Coronary artery (tissue), 2 donors: ENCODE measurements at regions not wholly inside any gene's neighbourhood (a gene's known extent, or its start where the extent isn't known, plus 50 kb on each side); places are given as distances from the start of the nearest gene placed in this dataset.

Experiments used
- DNase-seq: peaks from one replicate; pipeline ENCODE4 v3.0.0-alpha.2; 2017; ENCODE audit warnings: low spot score
- H3K27ac ChIP-seq, 2 donors: fragments of 200-600 bp; sonication (generic); one replicate each; pipeline ENCODE4 v1.5.1; 2016 to 2019
- H3K4me3 ChIP-seq: fragments of 200-600 bp; sonication (generic); 2 replicates; pipeline ENCODE4 v1.5.1; 2016; ENCODE audit warnings: mild to moderate bottlenecking, moderate library complexity
- CTCF ChIP-seq: fragments of 200-600 bp; sonication (generic); IDR thresholded peaks from one replicate; pipeline ENCODE4 v1.5.1; 2019; ENCODE audit warnings: antibody characterized with exemption

- H3K4me3 ChIP-seq = no peak overlapping the region
- TF ChIP-seq CTCF = no peak
- H3K27ac ChIP-seq = no peak overlapping the region
- DNase-seq = no peak
Observed at GRCh38 chr13:67964091-67964490, 734.0 kb upstream of the PCDH9 start.

GRCh38 chr13:67961331-67961730 is 731.2 kb upstream of the PCDH9 start:
- no peak for TF ChIP-seq CTCF
- DNase-seq = no peak
- H3K4me3 ChIP-seq = no peak overlapping the region
- no peak overlapping the region for H3K27ac ChIP-seq

- no peak for TF ChIP-seq CTCF
- DNase-seq = no peak
- Histone ChIP-seq H3K4me3 (no peak overlapping the region), H3K27ac (no peak overlapping the region)
Observed at GRCh38 chr13:67951431-67951830, 721.3 kb upstream of the PCDH9 start.

GRCh38 chr13:67950603-67951002 is 720.5 kb upstream of the PCDH9 start:
- Histone ChIP-seq H3K4me3 (no peak overlapping the region), H3K27ac (no peak overlapping the region)
- DNase-seq = no peak
- TF ChIP-seq CTCF = no peak

- no peak for DNase-seq
- H3K4me3 ChIP-seq = no peak overlapping the region
- H3K27ac ChIP-seq = no peak overlapping the region
- TF ChIP-seq CTCF = no peak
Observed at GRCh38 chr13:67946131-67946530, 716.0 kb upstream of the PCDH9 start.

GRCh38 chr13:67943116-67943515 is 713.0 kb upstream of the PCDH9 start:
- no peak for TF ChIP-seq CTCF
- no peak overlapping the region for H3K27ac ChIP-seq
- no peak for DNase-seq
- H3K4me3 ChIP-seq = no peak overlapping the region

GRCh38 chr13:67935626-67936025 is 705.5 kb upstream of the PCDH9 start:
- TF ChIP-seq CTCF = no peak
- Histone ChIP-seq H3K4me3 (no peak overlapping the region), H3K27ac (no peak overlapping the region)
- no peak for DNase-seq
